AG09309 (cell line): ENCODE measurements at regions not wholly inside any gene's neighbourhood (a gene's known extent, or its start where the extent isn't known, plus 50 kb on each side); places are given as distances from the start of the nearest gene placed in this dataset.

Experiments used
- DNase-seq: peaks from one replicate; pipeline ENCODE4 v3.0.0-alpha.2; 2010; ENCODE audit warnings: low read depth
- H3K4me3 ChIP-seq: 2 replicates; pipeline ENCODE4 v1.5.1; 2011; ENCODE audit warnings: mild to moderate bottlenecking, low read depth, low read length, moderate library complexity; ENCODE audit not compliant: control insufficient read depth
- TF ChIP-seq, protein P1 (sequence below): IDR thresholded peaks from 2 replicates; pipeline ENCODE4 v1.5.1; 2011; ENCODE audit warnings: mild to moderate bottlenecking, low read depth, low read length, inconsistent platforms; ENCODE audit not compliant: insufficient read depth, control insufficient read depth; ENCODE audit errors: missing control alignments

DNA sequence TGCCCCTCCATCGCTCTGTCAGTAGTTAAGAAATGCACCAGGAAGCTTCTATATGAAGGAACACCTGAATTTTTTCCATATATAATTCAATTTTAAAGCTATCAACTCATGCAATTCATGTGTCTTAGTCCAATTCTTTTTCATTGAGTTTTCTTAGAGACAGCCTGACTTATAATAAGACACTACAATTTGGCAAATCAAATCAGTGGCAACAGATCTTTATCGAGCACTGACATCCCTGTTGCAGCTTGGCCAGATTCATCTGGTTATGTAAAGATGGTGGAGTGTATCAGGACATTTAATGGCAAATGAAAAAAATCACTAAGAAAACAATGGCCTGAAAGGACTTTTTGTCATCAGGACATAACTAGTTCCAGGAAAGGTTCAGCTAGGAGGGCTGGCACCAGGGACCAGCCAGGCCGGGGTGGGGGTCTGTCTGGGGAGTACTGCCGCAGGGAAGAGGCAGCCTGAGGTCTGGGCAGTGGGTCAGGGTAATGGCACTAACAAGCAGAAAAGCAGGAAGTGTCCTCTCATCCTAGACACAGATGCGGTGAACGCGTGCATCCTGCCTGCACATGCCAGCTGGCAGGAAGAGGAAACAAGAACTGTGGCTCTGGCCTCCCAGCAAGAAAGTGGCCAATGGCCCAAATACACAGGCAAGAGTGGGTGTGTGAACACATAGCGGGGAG, 100.5 kb upstream of the LMNTD1 start:
- DNase-seq: no peak
- H3K4me3 ChIP-seq: no peak overlapping the region
- TF ChIP-seq, protein P1, sequence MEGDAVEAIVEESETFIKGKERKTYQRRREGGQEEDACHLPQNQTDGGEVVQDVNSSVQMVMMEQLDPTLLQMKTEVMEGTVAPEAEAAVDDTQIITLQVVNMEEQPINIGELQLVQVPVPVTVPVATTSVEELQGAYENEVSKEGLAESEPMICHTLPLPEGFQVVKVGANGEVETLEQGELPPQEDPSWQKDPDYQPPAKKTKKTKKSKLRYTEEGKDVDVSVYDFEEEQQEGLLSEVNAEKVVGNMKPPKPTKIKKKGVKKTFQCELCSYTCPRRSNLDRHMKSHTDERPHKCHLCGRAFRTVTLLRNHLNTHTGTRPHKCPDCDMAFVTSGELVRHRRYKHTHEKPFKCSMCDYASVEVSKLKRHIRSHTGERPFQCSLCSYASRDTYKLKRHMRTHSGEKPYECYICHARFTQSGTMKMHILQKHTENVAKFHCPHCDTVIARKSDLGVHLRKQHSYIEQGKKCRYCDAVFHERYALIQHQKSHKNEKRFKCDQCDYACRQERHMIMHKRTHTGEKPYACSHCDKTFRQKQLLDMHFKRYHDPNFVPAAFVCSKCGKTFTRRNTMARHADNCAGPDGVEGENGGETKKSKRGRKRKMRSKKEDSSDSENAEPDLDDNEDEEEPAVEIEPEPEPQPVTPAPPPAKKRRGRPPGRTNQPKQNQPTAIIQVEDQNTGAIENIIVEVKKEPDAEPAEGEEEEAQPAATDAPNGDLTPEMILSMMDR: no peak

GRCh38 chr12:25655702-25656101, 102.6 kb upstream of the LMNTD1 start:
- TF ChIP-seq, protein P1: no peak
- no peak for DNase-seq

DNA sequence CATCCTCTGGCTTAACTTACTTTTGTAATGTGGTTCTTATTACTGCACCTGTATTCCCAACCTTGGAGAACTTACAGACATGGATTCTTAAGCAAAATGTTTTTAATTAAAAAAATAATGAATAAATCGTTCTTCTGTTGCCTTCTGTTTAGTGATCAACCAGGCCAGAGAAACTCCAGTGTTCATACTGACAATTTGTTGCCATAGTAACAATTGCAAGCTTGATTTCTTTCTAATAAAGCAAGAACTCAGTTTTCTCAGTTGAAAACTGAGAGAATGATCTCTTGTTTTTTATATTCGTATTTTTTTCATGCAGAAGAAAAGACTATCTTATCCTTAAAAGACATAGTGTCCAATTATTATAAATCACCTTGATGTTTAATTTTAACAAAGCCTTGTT, 106.5 kb upstream of the LMNTD1 start:
- TF ChIP-seq, protein P1: no peak
- H3K4me3 ChIP-seq: no peak overlapping the region
- no peak for DNase-seq

More at GRCh38 chr12:25655702-25656101, 102.6 kb upstream of the LMNTD1 start:
- H3K4me3 ChIP-seq: no peak overlapping the region

DNA sequence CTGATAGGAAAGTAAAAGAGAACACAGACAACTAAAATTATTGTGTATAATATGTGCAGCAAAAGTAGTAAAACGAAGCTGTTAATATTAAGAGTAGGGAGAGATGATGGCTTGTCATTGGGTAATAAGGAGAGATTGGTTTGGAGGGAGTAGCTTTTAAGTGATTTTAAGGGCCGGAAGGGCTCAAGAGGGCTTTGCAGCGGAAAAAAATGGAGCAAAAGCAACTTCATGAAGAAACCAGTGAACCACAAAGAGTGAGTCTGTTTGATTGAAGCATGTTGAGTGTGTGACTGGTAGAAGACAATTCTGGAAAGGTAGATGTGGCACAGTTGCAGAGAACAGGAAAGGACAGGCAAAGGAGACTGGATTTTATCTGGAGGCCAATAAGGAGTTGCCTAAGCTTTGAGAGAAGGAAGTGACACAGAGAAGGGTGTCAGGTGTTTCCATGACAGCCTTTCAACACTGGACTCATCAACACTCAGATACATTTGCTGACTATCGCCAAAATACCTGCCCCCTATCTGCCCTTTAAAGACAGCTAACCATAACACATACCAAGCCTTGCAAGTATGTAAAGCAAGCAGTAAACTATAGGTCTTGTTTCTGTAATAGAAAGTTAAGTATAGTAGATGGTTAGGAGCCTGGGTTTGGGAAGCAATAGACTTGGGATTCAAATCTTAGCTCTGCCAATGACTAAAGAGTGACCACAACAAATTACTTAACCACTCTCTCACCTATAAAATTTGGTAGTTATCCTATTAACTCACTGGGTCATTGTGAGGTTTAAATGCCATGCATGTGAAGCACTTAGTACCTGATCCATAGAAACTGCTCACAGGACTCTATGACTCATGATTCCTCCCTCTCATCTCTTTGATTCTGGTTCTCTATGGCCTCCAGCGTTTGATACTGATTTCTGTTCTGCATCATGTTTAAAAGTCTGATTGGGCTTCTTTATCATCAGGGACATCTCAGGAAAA, 117.3 kb upstream of the LMNTD1 start:
- no peak for DNase-seq
- no peak overlapping the region for H3K4me3 ChIP-seq
- TF ChIP-seq, protein P1: no peak

DNA sequence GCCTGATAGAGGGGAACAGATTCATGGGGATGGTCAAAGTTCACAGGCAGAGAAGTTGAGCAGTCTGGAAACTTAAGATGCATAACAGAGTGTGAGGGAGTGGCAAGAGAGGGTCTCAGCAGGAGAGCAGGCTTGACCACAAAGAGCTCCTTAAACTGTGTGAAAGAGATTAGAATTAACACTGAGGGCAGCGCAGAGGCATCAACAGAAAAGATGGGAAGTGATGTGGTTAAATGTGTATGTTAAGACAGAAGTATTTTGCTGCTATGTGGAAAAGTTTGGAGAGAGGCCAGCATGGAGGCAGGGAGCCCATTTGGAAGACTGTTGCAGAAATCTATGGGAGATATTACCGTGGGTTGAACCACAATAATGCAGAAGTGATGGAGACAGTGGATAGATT, 122.7 kb upstream of the LMNTD1 start:
- no peak for DNase-seq
- TF ChIP-seq, protein P1: no peak
- no peak overlapping the region for H3K4me3 ChIP-seq

- no peak for DNase-seq
- TF ChIP-seq, protein P1: peak; percentile 42
- H3K4me3 ChIP-seq: no peak overlapping the region
Measured at GRCh38 chr12:25677232-25677937, 124.3 kb upstream of the LMNTD1 start.
